ENCODE measurements at regions not wholly inside any gene's neighbourhood (a gene's known extent, or its start where the extent isn't known, plus 50 kb on each side); places are given as distances from the start of the nearest gene placed in this dataset.

- no peak for TF ChIP-seq POLR2AphosphoS5 (IDR thresholded peaks at IDR 0.05)
- no peak for TF ChIP-seq CTCF (IDR thresholded peaks at IDR 0.05; ENCODE audit: poor library complexity, severe bottlenecking)
- TF ChIP-seq TAF1 (IDR thresholded peaks at IDR 0.05; ENCODE audit: low read depth): no peak
- no peak for TF ChIP-seq SMC3 (conservative IDR thresholded peaks at IDR 0.05; ENCODE audit: poor library complexity)
- TF ChIP-seq EZH2 (IDR thresholded peaks at IDR 0.05; ENCODE audit: borderline replicate concordance, insufficient read depth, low read length, poor library complexity, severe bottlenecking): no peak
- no peak for TF ChIP-seq REST (IDR thresholded peaks at IDR 0.05; ENCODE audit: borderline replicate concordance)
- no peak for TF ChIP-seq EP300 (conservative IDR thresholded peaks at IDR 0.05; ENCODE audit: poor library complexity, severe bottlenecking)
- TF ChIP-seq RAD21 (conservative IDR thresholded peaks at IDR 0.05): no peak
- TF ChIP-seq MXI1 (conservative IDR thresholded peaks at IDR 0.05; ENCODE audit: poor library complexity, severe bottlenecking): no peak
These were observed 688.8 kb downstream of the PLA2G4A start for GRCh38 chr1:187517546-187517945.
